ENCODE measurements at regions not wholly inside any gene's neighbourhood (a gene's known extent, or its start where the extent isn't known, plus 50 kb on each side); places are given as distances from the start of the nearest gene placed in this dataset.

GRCh38 chr7:142355328-142355727 lies 97.5 kb upstream of the PRSS58 start:
- DNase-seq: peak; percentile 38

- DNase-seq: no peak
These were observed 95.5 kb upstream of the PRSS58 start for GRCh38 chr7:142353147-142354060.

GRCh38 chr7:142352543-142352942 lies 94.7 kb upstream of the PRSS58 start:
- no peak for DNase-seq

- DNase-seq: no peak
These were observed 93.3 kb upstream of the PRSS58 start for GRCh38 chr7:142351145-142351544.

- DNase-seq: no peak
These were observed 92.0 kb upstream of the PRSS58 start for GRCh38 chr7:142349670-142350405.

GRCh38 chr7:142348921-142349405 lies 91.1 kb upstream of the PRSS58 start:
- DNase-seq: no peak

- DNase-seq: no peak
These were observed 90.2 kb upstream of the PRSS58 start for GRCh38 chr7:142348100-142348499.

- no peak for DNase-seq
These were observed 89.2 kb upstream of the PRSS58 start for GRCh38 chr7:142347091-142347490.

GRCh38 chr7:142345811-142346210 lies 88.0 kb upstream of the PRSS58 start:
- no peak for DNase-seq

- DNase-seq: no peak
These were observed 81.0 kb upstream of the PRSS58 start for GRCh38 chr7:142338633-142339501.

GRCh38 chr7:142337054-142338001 lies 79.5 kb upstream of the PRSS58 start:
- DNase-seq: no peak

- DNase-seq: no peak
These were observed 76.9 kb upstream of the PRSS58 start for GRCh38 chr7:142334806-142335205.

- DNase-seq: no peak
These were observed 76.4 kb upstream of the PRSS58 start for GRCh38 chr7:142334236-142334635.

- DNase-seq: no peak
These were observed 74.6 kb upstream of the PRSS58 start for GRCh38 chr7:142332421-142332820.

GRCh38 chr7:142331941-142332340 lies 74.1 kb upstream of the PRSS58 start:
- no peak for DNase-seq

- DNase-seq: no peak
These were observed 71.4 kb upstream of the PRSS58 start for GRCh38 chr7:142329062-142329790.

- DNase-seq: no peak
These were observed 70.7 kb upstream of the PRSS58 start for GRCh38 chr7:142328551-142328950.

GRCh38 chr7:142327628-142328405 lies 70.0 kb upstream of the PRSS58 start:
- DNase-seq: no peak

GRCh38 chr7:142323706-142324105 lies 65.8 kb upstream of the PRSS58 start:
- no peak for DNase-seq

GRCh38 chr7:142321391-142321790 lies 63.5 kb upstream of the PRSS58 start:
- DNase-seq: no peak
